ENCODE measurements at regions not wholly inside any gene's neighbourhood (a gene's known extent, or its start where the extent isn't known, plus 50 kb on each side); places are given as distances from the start of the nearest gene placed in this dataset.

DNA sequence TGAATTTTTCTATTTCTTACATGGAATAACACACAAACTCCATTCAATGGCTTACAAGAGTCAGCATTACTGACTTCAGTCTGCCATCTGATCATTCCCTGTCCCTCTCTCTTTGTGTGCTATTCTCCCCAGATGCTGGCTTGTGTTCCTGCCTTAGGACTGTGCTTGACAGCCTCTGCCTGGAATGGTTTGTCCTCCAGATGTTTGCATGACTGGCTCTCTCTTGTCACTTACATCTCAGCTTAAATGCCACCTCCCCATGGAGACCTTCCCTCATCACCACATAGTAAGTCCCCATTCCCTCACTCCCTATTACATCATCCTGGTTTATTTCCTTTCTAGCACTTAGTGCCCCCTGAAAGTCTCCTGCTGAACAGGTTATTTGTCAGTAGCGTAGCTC is 181.6 kb downstream of the KTN1 start:
- no peak for TF ChIP-seq POLR2A (IDR thresholded peaks at IDR 0.05; ENCODE audit: low read depth)
- TF ChIP-seq POLR2AphosphoS5 (IDR thresholded peaks at IDR 0.05) = no peak
- TF ChIP-seq, protein P1, sequence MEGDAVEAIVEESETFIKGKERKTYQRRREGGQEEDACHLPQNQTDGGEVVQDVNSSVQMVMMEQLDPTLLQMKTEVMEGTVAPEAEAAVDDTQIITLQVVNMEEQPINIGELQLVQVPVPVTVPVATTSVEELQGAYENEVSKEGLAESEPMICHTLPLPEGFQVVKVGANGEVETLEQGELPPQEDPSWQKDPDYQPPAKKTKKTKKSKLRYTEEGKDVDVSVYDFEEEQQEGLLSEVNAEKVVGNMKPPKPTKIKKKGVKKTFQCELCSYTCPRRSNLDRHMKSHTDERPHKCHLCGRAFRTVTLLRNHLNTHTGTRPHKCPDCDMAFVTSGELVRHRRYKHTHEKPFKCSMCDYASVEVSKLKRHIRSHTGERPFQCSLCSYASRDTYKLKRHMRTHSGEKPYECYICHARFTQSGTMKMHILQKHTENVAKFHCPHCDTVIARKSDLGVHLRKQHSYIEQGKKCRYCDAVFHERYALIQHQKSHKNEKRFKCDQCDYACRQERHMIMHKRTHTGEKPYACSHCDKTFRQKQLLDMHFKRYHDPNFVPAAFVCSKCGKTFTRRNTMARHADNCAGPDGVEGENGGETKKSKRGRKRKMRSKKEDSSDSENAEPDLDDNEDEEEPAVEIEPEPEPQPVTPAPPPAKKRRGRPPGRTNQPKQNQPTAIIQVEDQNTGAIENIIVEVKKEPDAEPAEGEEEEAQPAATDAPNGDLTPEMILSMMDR (IDR thresholded peaks at IDR 0.05) = no peak
- no peak for TF ChIP-seq EP300 (IDR thresholded peaks at IDR 0.05)
